ENCODE measurements at regions not wholly inside any gene's neighbourhood (a gene's known extent, or its start where the extent isn't known, plus 50 kb on each side); places are given as distances from the start of the nearest gene placed in this dataset.

DNA sequence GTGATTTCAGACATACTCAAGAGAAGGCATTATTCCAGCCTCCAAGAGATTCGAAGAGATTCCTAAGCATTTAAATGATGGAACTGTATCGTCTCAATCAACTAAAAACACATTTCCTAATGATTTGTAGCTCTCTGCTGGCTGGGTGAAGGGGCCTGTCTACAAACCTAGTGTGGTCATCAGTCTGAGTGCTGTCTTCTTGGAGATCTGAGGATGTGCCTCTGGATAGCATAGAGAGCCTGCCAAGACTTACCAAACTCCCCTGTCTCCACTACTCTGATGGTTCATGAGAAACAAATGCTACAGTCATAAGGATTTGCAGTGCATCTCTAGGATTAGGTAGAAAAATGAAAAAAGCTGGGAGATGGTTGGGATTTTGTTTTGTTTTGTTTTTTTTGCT, 176.9 kb upstream of the CITED2 start:
- no peaks in the 10 kb centered on the region for H3K36me3 Mint-ChIP-seq (ENCODE audit: insufficient read depth, unreplicated experiment)
- no TSS peak for BruUV-seq (replicated peaks)
- no peak overlapping the region for H3K27ac Mint-ChIP-seq (ENCODE audit: low read depth, unreplicated experiment)
- intact Hi-C loops (cut with micrococcal nuclease): no loop called here
- no peaks in the 10 kb centered on the region for H3K4me1 Mint-ChIP-seq (ENCODE audit: insufficient read depth, unreplicated experiment)
- no peaks in the 10 kb centered on the region for H3K27me3 Mint-ChIP-seq (ENCODE audit: insufficient read depth, unreplicated experiment)
- peaks cover 7% of the 10 kb centered on the region for H3K9me3 Mint-ChIP-seq (ENCODE audit: unreplicated experiment)
- TF ChIP-seq, protein P1, sequence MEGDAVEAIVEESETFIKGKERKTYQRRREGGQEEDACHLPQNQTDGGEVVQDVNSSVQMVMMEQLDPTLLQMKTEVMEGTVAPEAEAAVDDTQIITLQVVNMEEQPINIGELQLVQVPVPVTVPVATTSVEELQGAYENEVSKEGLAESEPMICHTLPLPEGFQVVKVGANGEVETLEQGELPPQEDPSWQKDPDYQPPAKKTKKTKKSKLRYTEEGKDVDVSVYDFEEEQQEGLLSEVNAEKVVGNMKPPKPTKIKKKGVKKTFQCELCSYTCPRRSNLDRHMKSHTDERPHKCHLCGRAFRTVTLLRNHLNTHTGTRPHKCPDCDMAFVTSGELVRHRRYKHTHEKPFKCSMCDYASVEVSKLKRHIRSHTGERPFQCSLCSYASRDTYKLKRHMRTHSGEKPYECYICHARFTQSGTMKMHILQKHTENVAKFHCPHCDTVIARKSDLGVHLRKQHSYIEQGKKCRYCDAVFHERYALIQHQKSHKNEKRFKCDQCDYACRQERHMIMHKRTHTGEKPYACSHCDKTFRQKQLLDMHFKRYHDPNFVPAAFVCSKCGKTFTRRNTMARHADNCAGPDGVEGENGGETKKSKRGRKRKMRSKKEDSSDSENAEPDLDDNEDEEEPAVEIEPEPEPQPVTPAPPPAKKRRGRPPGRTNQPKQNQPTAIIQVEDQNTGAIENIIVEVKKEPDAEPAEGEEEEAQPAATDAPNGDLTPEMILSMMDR (IDR thresholded peaks at IDR 0.05; ENCODE audit: unreplicated experiment): no peak
- DNase-seq (ENCODE audit: unreplicated experiment): no peak
- CTCF ChIA-PET: no interaction called here
- H3K4me3 Mint-ChIP-seq (ENCODE audit: unreplicated experiment): no peak overlapping the region
- POLR2A ChIA-PET: no interaction called here

- peaks cover 7% of the 10 kb centered on the region for H3K9me3 Mint-ChIP-seq (ENCODE audit: unreplicated experiment)
- BruUV-seq (replicated peaks): no TSS peak
- TF ChIP-seq, protein P1 (IDR thresholded peaks at IDR 0.05; ENCODE audit: unreplicated experiment): no peak
- no peak overlapping the region for H3K4me3 Mint-ChIP-seq (ENCODE audit: unreplicated experiment)
- H3K27me3 Mint-ChIP-seq (ENCODE audit: insufficient read depth, unreplicated experiment): no peaks in the 10 kb centered on the region
- ChIA-PET POLR2A (interaction anchor here (0.9 kb wide), 1 partner anchor 9 kb away, joined by 3 read pairs; no protein-coding TSS in a partner anchor), CTCF (no interaction called here)
- intact Hi-C loops (cut with micrococcal nuclease): no loop called here
- no peaks in the 10 kb centered on the region for H3K36me3 Mint-ChIP-seq (ENCODE audit: insufficient read depth, unreplicated experiment)
- no peak for DNase-seq (ENCODE audit: unreplicated experiment)
- no peak overlapping the region for H3K27ac Mint-ChIP-seq (ENCODE audit: low read depth, unreplicated experiment)
- H3K4me1 Mint-ChIP-seq (ENCODE audit: insufficient read depth, unreplicated experiment): no peaks in the 10 kb centered on the region
Measured at GRCh38 chr6:139550361-139550760, 175.9 kb upstream of the CITED2 start.

DNA sequence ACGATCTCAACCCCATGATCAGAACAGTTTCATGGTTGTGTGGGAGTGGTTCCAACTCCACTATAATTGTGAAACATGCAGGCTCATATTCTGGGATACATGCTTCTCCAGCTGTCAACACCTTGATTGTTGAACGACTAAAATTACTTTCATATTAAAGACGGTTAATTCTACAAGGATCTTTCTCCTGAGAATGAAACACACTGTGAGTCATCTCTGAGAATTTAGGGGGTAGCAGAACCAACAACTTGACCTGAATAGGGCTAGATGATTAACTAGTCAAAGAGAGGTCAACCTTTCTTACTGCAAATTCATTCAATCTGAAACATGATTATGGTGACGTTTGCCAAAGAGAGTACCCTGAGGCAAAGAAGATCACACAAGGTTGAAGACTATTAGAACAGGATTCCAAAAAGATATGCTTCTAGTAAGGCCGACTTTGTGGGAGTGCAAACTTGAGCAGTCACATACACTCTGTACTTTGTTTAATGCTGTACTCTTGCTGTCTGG, 175.2 kb upstream of the CITED2 start:
- Mint-ChIP-seq H3K36me3 (ENCODE audit: insufficient read depth, unreplicated experiment) (no peaks in the 10 kb centered on the region), H3K27ac (ENCODE audit: low read depth, unreplicated experiment) (no peak overlapping the region), H3K4me3 (ENCODE audit: unreplicated experiment) (no peak overlapping the region), H3K4me1 (ENCODE audit: insufficient read depth, unreplicated experiment) (no peaks in the 10 kb centered on the region), H3K27me3 (ENCODE audit: insufficient read depth, unreplicated experiment) (no peaks in the 10 kb centered on the region), H3K9me3 (ENCODE audit: unreplicated experiment) (peaks cover 7% of the 10 kb centered on the region)
- TF ChIP-seq, protein P1 (IDR thresholded peaks at IDR 0.05; ENCODE audit: unreplicated experiment): no peak
- ChIA-PET POLR2A (interaction anchor here (0.9 kb wide), 1 partner anchor 9 kb away, joined by 3 read pairs; no protein-coding TSS in a partner anchor), CTCF (interaction anchor here (0.7 kb wide), 1 partner anchor 1885 kb away, joined by 3 read pairs; no protein-coding TSS in a partner anchor)
- no TSS peak for BruUV-seq (replicated peaks)
- intact Hi-C loops (cut with micrococcal nuclease): no loop called here
- no peak for DNase-seq (ENCODE audit: unreplicated experiment)

DNA sequence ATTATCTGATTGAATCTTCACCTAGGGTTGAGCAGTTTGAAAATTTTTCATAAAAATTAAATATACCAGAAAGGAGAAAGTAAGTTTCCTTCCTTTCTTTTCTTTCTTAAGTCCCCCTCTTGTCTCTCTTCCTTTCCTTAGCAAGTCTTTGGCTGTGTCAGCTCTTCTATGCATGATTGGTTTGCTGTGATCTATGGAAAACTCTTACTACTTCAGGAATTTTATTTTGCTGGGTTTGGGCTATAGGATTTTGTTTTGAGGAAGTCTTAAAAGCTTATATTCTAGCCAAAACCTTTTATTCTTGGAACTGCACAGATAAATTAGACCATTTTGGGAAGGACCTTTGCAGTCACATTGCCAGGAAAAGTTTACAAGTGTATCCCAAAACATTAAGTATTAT, 173.4 kb upstream of the CITED2 start:
- CTCF ChIA-PET: interaction anchor here (0.6 kb wide), 1 partner anchor 315 kb away, joined by 4 read pairs; no protein-coding TSS in a partner anchor
- POLR2A ChIA-PET: interaction anchor here (1.4 kb wide), 1 partner anchor 172 kb away, joined by 3 read pairs; no protein-coding TSS in a partner anchor
- no peaks in the 10 kb centered on the region for H3K36me3 Mint-ChIP-seq (ENCODE audit: insufficient read depth, unreplicated experiment)
- no peak overlapping the region for H3K4me3 Mint-ChIP-seq (ENCODE audit: unreplicated experiment)
- BruUV-seq (replicated peaks): no TSS peak
- H3K4me1 Mint-ChIP-seq (ENCODE audit: insufficient read depth, unreplicated experiment): no peaks in the 10 kb centered on the region
- TF ChIP-seq, protein P1 (IDR thresholded peaks at IDR 0.05; ENCODE audit: unreplicated experiment): no peak
- intact Hi-C loops (cut with micrococcal nuclease): no loop called here
- no peak overlapping the region for H3K27ac Mint-ChIP-seq (ENCODE audit: low read depth, unreplicated experiment)
- peaks cover 7% of the 10 kb centered on the region for H3K9me3 Mint-ChIP-seq (ENCODE audit: unreplicated experiment)
- no peak for DNase-seq (ENCODE audit: unreplicated experiment)
- H3K27me3 Mint-ChIP-seq (ENCODE audit: insufficient read depth, unreplicated experiment): no peaks in the 10 kb centered on the region

All from MCF 10A (cell line).